GM12891 (cell line): ENCODE measurements at regions not wholly inside any gene's neighbourhood (a gene's known extent, or its start where the extent isn't known, plus 50 kb on each side); places are given as distances from the start of the nearest gene placed in this dataset.

Experiments used
- DNase-seq: peaks from one replicate; pipeline ENCODE4 v3.0.0; 2011; ENCODE audit warnings: low spot score; ENCODE audit not compliant: insufficient read length
- FAIRE-seq: peaks from 2 replicates; lab custom pipeline; 2011; peaks lifted over from hg19 to GRCh38; lab: Jason Lieb, UNC
- PAX5 ChIP-seq: IDR thresholded peaks from 2 replicates; pipeline ENCODE4 v1.6.1; 2011; ENCODE audit warnings: low read length, moderate library complexity, mild to moderate bottlenecking; ENCODE audit not compliant: insufficient read depth, severe bottlenecking
- POLR2A ChIP-seq: IDR thresholded peaks from 2 replicates; pipeline ENCODE4 v1.6.1; 2011; ENCODE audit warnings: low read depth, low read length, control low read depth
- POLR2AphosphoS5 ChIP-seq: IDR thresholded peaks from 2 replicates; pipeline ENCODE4 v1.6.1; 2011; ENCODE audit warnings: low read depth, low read length, control low read depth
- POU2F2 ChIP-seq: IDR thresholded peaks from 2 replicates; pipeline ENCODE4 v1.6.1; 2011; ENCODE audit warnings: low read depth, mild to moderate bottlenecking, control low read depth, low read length, moderate library complexity
- SPI1 ChIP-seq: IDR thresholded peaks from 2 replicates; pipeline ENCODE4 v1.6.1; 2011; ENCODE audit warnings: low read depth, low read length, control low read depth
- TAF1 ChIP-seq: IDR thresholded peaks from 2 replicates; pipeline ENCODE4 v1.6.1; 2011; ENCODE audit warnings: low read depth, low read length, control low read depth

DNA sequence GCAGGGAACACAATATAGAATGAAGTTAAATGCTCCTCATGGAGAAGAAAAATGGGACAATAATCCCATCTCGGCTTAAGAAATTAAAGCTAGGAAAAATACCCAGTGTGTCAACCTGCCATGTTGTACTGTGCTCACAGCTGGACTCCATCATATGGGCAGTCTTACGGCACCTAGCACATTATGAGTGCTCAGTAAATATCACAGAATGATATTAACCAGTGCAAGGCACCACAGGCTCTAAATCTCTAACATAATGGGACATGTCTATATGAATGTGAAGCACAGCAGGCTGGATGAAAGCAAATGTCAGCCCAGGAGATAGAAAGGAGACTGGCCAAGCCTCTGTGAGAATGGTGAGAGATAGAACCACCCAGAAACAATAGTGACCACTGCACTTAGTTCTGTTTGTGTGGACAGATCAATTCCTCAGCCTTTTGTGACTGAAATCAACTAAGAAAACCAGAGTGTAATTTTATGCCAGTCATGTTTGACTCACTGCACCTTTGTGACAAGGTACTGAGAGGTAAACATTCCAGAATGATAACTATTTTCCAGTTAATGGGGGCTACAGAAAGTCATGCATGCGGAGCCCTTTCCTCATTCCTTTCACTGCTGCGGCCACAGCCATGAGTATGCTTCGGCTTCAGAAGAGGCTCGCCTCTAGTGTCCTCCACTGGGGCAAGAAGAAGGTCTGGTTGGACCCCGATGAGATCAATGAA lies 140.4 kb upstream of the CDH6 start:
- FAIRE-seq (no peak), DNase-seq (no peak)
- TF ChIP-seq SPI1 (no peak), POU2F2 (no peak), POLR2A (no peak), POLR2AphosphoS5 (no peak), PAX5 (no peak), TAF1 (no peak)

DNA sequence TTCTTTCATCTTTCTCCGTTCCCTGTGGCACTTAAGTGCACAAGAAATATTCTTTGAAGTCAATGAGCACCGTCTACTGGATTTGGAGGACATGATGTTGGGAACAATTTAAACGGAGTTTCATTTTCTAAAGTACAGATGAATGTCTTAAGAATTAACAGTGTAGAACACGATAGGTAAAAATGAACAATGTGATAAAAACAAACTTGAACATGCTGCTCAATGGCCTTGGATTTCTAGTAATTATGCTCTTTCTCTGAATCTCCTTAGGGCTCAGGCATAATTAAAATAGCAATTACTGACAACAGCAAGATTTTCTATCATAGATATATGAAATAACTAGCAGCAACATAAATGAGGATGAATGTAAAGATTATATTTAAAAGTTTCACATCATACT lies 142.2 kb upstream of the CDH6 start:
- DNase-seq (no peak), FAIRE-seq (no peak)
- TF ChIP-seq TAF1 (no peak), POLR2AphosphoS5 (no peak), POLR2A (no peak), SPI1 (no peak)

DNA sequence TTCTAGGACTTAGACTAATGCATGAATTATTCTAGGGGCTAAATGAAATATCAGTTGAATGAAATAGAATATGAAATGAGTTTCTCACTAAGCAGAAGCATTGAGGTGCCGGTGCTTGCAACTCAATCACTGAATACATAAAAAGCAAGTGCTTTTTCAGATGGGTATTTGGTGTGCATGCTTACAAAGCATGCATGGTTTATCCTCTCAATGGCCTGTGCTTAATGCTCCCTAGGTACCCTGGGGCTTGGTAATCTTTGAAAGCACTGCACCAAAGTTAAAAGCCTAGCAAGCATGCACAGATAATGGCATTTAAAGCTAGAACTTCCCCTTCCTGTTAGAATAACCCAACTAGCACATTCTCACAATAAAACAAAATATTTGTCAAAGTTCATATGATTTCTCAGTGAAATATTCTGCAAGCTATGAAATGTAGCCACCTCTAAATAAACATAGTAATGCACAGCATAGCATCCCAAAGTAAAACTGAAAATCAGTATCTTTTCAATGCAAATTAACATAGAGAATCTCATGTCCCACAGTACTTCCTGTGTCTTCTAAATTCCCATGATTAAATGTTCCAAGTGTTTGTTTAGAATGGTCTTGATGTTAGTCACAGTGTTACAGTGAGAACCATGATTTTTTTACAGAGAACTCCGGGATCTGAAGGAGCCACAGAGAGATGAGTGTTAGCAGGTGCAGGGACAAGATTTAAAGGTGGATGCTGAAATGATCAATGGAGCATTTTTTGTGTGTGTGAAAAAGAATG lies 143.4 kb upstream of the CDH6 start:
- DNase-seq (no peak), FAIRE-seq (no peak)
- TF ChIP-seq SPI1, result no peak
- no peak for TF ChIP-seq TAF1
- no peak for TF ChIP-seq POU2F2
- TF ChIP-seq POLR2AphosphoS5, result no peak
- no peak for TF ChIP-seq POLR2A
- no peak for TF ChIP-seq PAX5

DNA sequence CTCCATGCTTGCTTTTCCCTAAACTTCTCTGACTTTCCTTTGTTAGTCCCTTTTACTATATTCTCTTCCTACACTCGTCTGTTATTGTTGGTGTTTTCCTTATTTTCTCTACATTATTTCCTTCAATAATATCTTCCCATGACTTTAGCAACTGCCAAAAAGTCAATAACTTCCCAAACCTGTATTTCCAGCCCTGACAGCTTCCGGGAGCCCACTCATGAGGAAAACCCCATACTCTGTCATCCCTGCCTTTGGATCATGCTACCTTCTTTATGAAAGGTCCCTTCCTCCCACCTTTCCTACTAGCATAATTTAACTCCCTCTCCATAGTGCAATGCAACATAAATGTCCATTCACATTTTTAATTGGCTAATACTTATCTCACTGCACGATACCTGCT lies 144.0 kb upstream of the CDH6 start:
- DNase-seq (no peak), FAIRE-seq (no peak)
- TF ChIP-seq POLR2A (no peak), POU2F2 (no peak), PAX5 (no peak), TAF1 (no peak), POLR2AphosphoS5 (no peak), SPI1 (no peak)

- no peak for FAIRE-seq
- DNase-seq, result no peak
- TF ChIP-seq SPI1, result no peak
Observed at GRCh38 chr5:31048282-31049270, 144.9 kb upstream of the CDH6 start.

DNA sequence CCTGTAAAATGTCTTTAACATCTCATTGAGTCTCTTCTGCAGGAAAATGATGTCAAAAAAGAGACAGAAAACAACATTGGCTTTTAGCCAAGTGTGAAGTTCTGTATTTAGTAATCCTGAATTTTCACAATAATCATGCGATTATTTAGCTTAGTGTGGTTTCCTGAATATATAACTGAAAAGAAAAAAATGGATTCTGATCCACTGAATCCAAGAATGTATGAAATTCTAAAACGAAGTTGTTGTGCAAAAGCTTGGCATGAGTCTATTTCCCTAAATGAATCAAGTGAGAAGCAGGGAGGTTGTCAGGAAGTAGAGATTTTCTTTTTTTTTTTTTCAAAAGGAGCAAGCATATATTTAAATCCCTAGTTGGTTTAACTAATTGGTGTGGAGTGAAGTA lies 145.9 kb upstream of the CDH6 start:
- TF ChIP-seq POU2F2 (no peak), TAF1 (no peak), POLR2AphosphoS5 (no peak), PAX5 (no peak), SPI1 (no peak), POLR2A (no peak)
- FAIRE-seq (no peak), DNase-seq (no peak)

GRCh38 chr5:31047007-31047406 lies 146.5 kb upstream of the CDH6 start:
- DNase-seq (no peak), FAIRE-seq (no peak)

GRCh38 chr5:31036411-31036810 lies 157.1 kb upstream of the CDH6 start:
- DNase-seq, result no peak
- FAIRE-seq, result no peak
- TF ChIP-seq TAF1, result no peak
- no peak for TF ChIP-seq POU2F2

More at GRCh38 chr5:31047007-31047406, 146.5 kb upstream of the CDH6 start:
- TF ChIP-seq TAF1 (no peak), PAX5 (no peak), SPI1 (no peak), POU2F2 (no peak), POLR2AphosphoS5 (no peak)

DNA sequence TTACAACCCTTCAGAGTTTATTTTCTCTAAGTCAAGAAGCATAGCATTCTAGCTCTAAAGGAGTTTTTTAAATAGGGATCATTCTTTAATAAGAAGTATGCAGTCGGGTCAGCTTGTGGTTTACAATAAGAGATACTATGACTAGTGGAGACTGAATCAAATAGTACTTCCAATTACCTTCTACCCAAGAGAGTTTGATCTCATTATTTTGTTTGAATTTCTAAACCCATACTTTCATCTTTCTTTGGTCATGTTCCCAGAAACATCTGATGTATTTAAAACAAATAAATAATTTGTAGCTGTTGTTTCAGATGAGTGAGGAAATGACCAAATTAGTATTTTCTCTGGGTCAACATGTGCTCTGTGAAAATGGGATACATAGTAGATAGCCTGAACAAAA lies 160.2 kb upstream of the CDH6 start:
- no peak for DNase-seq
- TF ChIP-seq POU2F2 (no peak), POLR2A (no peak), SPI1 (no peak), TAF1 (no peak), PAX5 (no peak), POLR2AphosphoS5 (no peak)
- FAIRE-seq, result no peak

GRCh38 chr5:31029925-31030324 lies 163.6 kb upstream of the CDH6 start:
- TF ChIP-seq POU2F2 (no peak), TAF1 (no peak), PAX5 (no peak), SPI1 (no peak), POLR2A (no peak), POLR2AphosphoS5 (no peak)
- FAIRE-seq (no peak), DNase-seq (no peak)
